ENCODE measurements at regions not wholly inside any gene's neighbourhood (a gene's known extent, or its start where the extent isn't known, plus 50 kb on each side); places are given as distances from the start of the nearest gene placed in this dataset.

- WGBS (ENCODE audit: insufficient coverage): no CpG with 5 or more reads among the region's 1 CpG
Observed at GRCh38 chr13:57933606-57934005, 302.1 kb downstream of the PCDH17 start.

DNA sequence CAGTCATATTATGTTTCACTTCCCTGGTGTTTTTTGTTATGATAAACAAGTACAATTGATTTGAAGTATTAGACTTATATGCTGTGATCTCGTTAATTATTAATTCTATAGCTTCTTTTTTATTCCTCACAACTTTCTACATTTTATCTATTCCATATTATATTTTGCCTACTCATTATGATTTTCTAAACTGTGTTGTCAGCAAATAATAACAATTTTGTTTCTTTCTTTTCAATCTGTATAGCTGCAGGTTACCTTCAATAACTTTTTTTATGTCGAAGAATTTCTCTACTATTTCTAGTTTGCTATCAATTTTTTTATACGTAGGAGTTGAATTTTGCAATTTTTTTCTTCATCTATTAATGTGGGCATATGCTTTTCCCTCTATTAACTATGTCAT lies 304.4 kb downstream of the PCDH17 start:
- POLR2A ChIA-PET: no interaction called here
- no peaks in the 10 kb centered on the region for H3K27me3 ChIP-seq (replicated peaks in 2 of 5; ENCODE audit: control insufficient read depth in 4 of 5, insufficient read depth in 5 of 5, low read length in 4 of 5)
- CTCF ChIA-PET: no interaction called here
- no peak overlapping the region for H3K27ac ChIP-seq (ENCODE audit: insufficient read depth in 1 of 2, low read depth in 1 of 2, low read length in 2 of 2, poor library complexity in 1 of 2, severe bottlenecking in 2 of 2)
- H3K9me3 ChIP-seq (ENCODE audit: control extremely low read depth in 1 of 5, control insufficient read depth in 4 of 5, insufficient read depth in 2 of 5, low read depth in 1 of 5, low read length in 4 of 5): no peaks in the 10 kb centered on the region
- no peaks in the 10 kb centered on the region for H3K4me1 ChIP-seq (ENCODE audit: control extremely low read depth in 1 of 4, control insufficient read depth in 4 of 4, insufficient read depth in 4 of 4, low read length in 3 of 4)
- DNase-seq: no peak
- H3K4me3 ChIP-seq (ENCODE audit: control insufficient read depth in 1 of 7, extremely low read depth in 1 of 7, insufficient read depth in 4 of 7, low read depth in 2 of 7, low read length in 6 of 7): no peak overlapping the region
- H3K36me3 ChIP-seq (ENCODE audit: control insufficient read depth in 4 of 4, insufficient read depth in 4 of 4, low read length in 3 of 4): no peaks in the 10 kb centered on the region
- WGBS (ENCODE audit: insufficient coverage): no CpG with 5 or more reads among the region's 3 CpGs

More at GRCh38 chr13:57933606-57934005, 302.1 kb downstream of the PCDH17 start:
- Histone ChIP-seq H3K4me3 (ENCODE audit: control insufficient read depth in 1 of 7, extremely low read depth in 1 of 7, insufficient read depth in 4 of 7, low read depth in 2 of 7, low read length in 6 of 7) (no peak overlapping the region), H3K9me3 (ENCODE audit: control extremely low read depth in 1 of 5, control insufficient read depth in 4 of 5, insufficient read depth in 2 of 5, low read depth in 1 of 5, low read length in 4 of 5) (no peaks in the 10 kb centered on the region), H3K4me1 (ENCODE audit: control extremely low read depth in 1 of 4, control insufficient read depth in 4 of 4, insufficient read depth in 4 of 4, low read length in 3 of 4) (no peaks in the 10 kb centered on the region), H3K27me3 (replicated peaks in 2 of 5; ENCODE audit: control insufficient read depth in 4 of 5, insufficient read depth in 5 of 5, low read length in 4 of 5) (no peaks in the 10 kb centered on the region), H3K27ac (ENCODE audit: insufficient read depth in 1 of 2, low read depth in 1 of 2, low read length in 2 of 2, poor library complexity in 1 of 2, severe bottlenecking in 2 of 2) (no peak overlapping the region), H3K36me3 (ENCODE audit: control insufficient read depth in 4 of 4, insufficient read depth in 4 of 4, low read length in 3 of 4) (no peaks in the 10 kb centered on the region)
- CTCF ChIA-PET: no interaction called here
- DNase-seq: no peak
- POLR2A ChIA-PET: no interaction called here

- no peak for DNase-seq
- WGBS (ENCODE audit: insufficient coverage): no CpG with 5 or more reads among the region's 1 CpG
- ChIA-PET CTCF (no interaction called here), POLR2A (no interaction called here)
- Histone ChIP-seq H3K4me1 (ENCODE audit: control extremely low read depth in 1 of 4, control insufficient read depth in 4 of 4, insufficient read depth in 4 of 4, low read length in 3 of 4) (no peaks in the 10 kb centered on the region), H3K4me3 (ENCODE audit: control insufficient read depth in 1 of 7, extremely low read depth in 1 of 7, insufficient read depth in 4 of 7, low read depth in 2 of 7, low read length in 6 of 7) (no peak overlapping the region), H3K27ac (ENCODE audit: insufficient read depth in 1 of 2, low read depth in 1 of 2, low read length in 2 of 2, poor library complexity in 1 of 2, severe bottlenecking in 2 of 2) (no peak overlapping the region), H3K36me3 (ENCODE audit: control insufficient read depth in 4 of 4, insufficient read depth in 4 of 4, low read length in 3 of 4) (no peaks in the 10 kb centered on the region), H3K9me3 (ENCODE audit: control extremely low read depth in 1 of 5, control insufficient read depth in 4 of 5, insufficient read depth in 2 of 5, low read depth in 1 of 5, low read length in 4 of 5) (peaks cover 0 to 3% (median 0%) of the 10 kb centered on the region in 5 experiments), H3K27me3 (replicated peaks in 2 of 5; ENCODE audit: control insufficient read depth in 4 of 5, insufficient read depth in 5 of 5, low read length in 4 of 5) (no peaks in the 10 kb centered on the region)
Observed at GRCh38 chr13:57946361-57946760, 314.8 kb downstream of the PCDH17 start.

- WGBS (ENCODE audit: insufficient coverage): no CpG with 5 or more reads among the region's 3 CpGs
- no peak for DNase-seq
- no peak overlapping the region for H3K27ac ChIP-seq (ENCODE audit: insufficient read depth in 1 of 2, low read depth in 1 of 2, low read length in 2 of 2, poor library complexity in 1 of 2, severe bottlenecking in 2 of 2)
- no peaks in the 10 kb centered on the region for H3K27me3 ChIP-seq (replicated peaks in 2 of 5; ENCODE audit: control insufficient read depth in 4 of 5, insufficient read depth in 5 of 5, low read length in 4 of 5)
- no peaks in the 10 kb centered on the region for H3K36me3 ChIP-seq (ENCODE audit: control insufficient read depth in 4 of 4, insufficient read depth in 4 of 4, low read length in 3 of 4)
- H3K4me1 ChIP-seq (ENCODE audit: control extremely low read depth in 1 of 4, control insufficient read depth in 4 of 4, insufficient read depth in 4 of 4, low read length in 3 of 4): no peaks in the 10 kb centered on the region
- ChIA-PET POLR2A (no interaction called here), CTCF (no interaction called here)
- H3K4me3 ChIP-seq (ENCODE audit: control insufficient read depth in 1 of 7, extremely low read depth in 1 of 7, insufficient read depth in 4 of 7, low read depth in 2 of 7, low read length in 6 of 7): no peak overlapping the region
- H3K9me3 ChIP-seq (ENCODE audit: control extremely low read depth in 1 of 5, control insufficient read depth in 4 of 5, insufficient read depth in 2 of 5, low read depth in 1 of 5, low read length in 4 of 5): peaks cover 0 to 3% (median 0%) of the 10 kb centered on the region in 5 experiments
Observed at GRCh38 chr13:57948884-57949283, 317.3 kb downstream of the PCDH17 start.

DNA sequence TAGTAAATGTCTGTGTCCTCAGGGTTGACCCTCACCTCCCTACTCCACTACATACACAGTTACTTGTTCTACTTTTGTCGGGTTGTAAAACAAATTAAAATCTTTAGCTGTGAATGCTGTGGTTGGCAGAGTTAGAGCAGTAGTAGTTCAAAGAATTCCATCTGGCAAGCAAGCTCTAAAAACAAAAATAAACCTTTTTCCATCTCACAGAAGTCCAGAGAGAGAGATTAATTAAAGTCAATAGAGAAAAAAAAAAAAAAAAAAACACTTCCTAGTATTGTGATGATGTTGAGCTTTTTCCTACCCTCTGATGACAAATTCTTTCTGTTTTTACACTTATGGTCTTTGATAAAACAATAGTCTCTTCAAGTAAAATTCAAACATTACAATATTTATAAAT lies 338.4 kb downstream of the PCDH17 start:
- POLR2A ChIA-PET: no interaction called here
- Histone ChIP-seq H3K9me3 (ENCODE audit: control extremely low read depth in 1 of 5, control insufficient read depth in 4 of 5, insufficient read depth in 2 of 5, low read depth in 1 of 5, low read length in 4 of 5) (peaks cover 0 to 5% (median 2%) of the 10 kb centered on the region in 5 experiments), H3K36me3 (ENCODE audit: control insufficient read depth in 4 of 4, insufficient read depth in 4 of 4, low read length in 3 of 4) (no peaks in the 10 kb centered on the region), H3K4me1 (ENCODE audit: control extremely low read depth in 1 of 4, control insufficient read depth in 4 of 4, insufficient read depth in 4 of 4, low read length in 3 of 4) (no peaks in the 10 kb centered on the region), H3K4me3 (ENCODE audit: control insufficient read depth in 1 of 7, extremely low read depth in 1 of 7, insufficient read depth in 4 of 7, low read depth in 2 of 7, low read length in 6 of 7) (no peak overlapping the region), H3K27ac (ENCODE audit: insufficient read depth in 1 of 2, low read depth in 1 of 2, low read length in 2 of 2, poor library complexity in 1 of 2, severe bottlenecking in 2 of 2) (no peak overlapping the region), H3K27me3 (replicated peaks in 2 of 5; ENCODE audit: control insufficient read depth in 4 of 5, insufficient read depth in 5 of 5, low read length in 4 of 5) (no peaks in the 10 kb centered on the region)
- DNase-seq: no peak
- CTCF ChIA-PET: no interaction called here
- WGBS (ENCODE audit: insufficient coverage): no CpG with 5 or more reads among the region's 1 CpG

DNA sequence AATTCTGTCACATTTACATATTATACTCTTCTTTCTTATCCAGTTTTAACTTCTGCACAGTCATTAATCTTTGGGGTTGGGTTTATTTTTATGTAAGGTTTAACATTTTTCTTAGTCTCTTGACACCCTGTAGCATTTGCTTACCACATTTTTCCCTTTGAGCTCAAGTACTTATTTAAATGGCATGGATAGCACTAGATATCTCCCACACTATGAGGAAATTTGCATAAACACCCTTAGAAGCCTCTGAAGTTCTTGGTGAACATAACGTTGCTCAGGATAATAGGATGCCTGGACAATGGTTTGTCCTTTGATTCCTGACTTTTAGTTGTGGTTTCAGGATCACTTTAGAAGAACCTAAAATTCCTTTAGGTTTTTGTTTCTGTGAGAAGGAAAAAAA lies 338.9 kb downstream of the PCDH17 start:
- Histone ChIP-seq H3K9me3 (ENCODE audit: control extremely low read depth in 1 of 5, control insufficient read depth in 4 of 5, insufficient read depth in 2 of 5, low read depth in 1 of 5, low read length in 4 of 5) (peaks cover 0 to 5% (median 2%) of the 10 kb centered on the region in 5 experiments), H3K27ac (ENCODE audit: insufficient read depth in 1 of 2, low read depth in 1 of 2, low read length in 2 of 2, poor library complexity in 1 of 2, severe bottlenecking in 2 of 2) (no peak overlapping the region), H3K4me3 (ENCODE audit: control insufficient read depth in 1 of 7, extremely low read depth in 1 of 7, insufficient read depth in 4 of 7, low read depth in 2 of 7, low read length in 6 of 7) (no peak overlapping the region), H3K27me3 (replicated peaks in 2 of 5; ENCODE audit: control insufficient read depth in 4 of 5, insufficient read depth in 5 of 5, low read length in 4 of 5) (no peaks in the 10 kb centered on the region), H3K36me3 (ENCODE audit: control insufficient read depth in 4 of 4, insufficient read depth in 4 of 4, low read length in 3 of 4) (no peaks in the 10 kb centered on the region), H3K4me1 (ENCODE audit: control extremely low read depth in 1 of 4, control insufficient read depth in 4 of 4, insufficient read depth in 4 of 4, low read length in 3 of 4) (no peaks in the 10 kb centered on the region)
- 80% methylated on average over 1 of the region's 1 CpG for WGBS (ENCODE audit: insufficient coverage)
- ChIA-PET POLR2A (no interaction called here), CTCF (no interaction called here)
- no peak for DNase-seq

DNA sequence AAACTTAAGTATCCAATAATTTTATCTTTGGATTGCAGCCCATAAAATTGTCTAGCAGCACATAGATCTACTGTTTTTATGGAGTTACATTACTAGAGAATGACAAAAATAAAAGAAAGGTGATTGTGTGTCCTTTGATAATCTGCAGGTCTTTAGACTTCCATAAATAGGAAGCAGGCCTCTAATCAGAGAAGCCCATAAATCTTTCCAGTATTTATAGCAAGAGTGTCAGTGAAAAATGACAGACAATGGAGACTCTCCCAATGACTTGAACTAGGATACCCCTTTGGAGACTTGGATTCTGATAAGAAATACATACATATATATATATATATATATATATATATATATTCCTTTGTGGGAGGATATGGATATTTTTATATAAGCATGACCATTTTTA lies 351.2 kb downstream of the PCDH17 start:
- no peak overlapping the region for H3K27ac ChIP-seq (ENCODE audit: insufficient read depth in 1 of 2, low read depth in 1 of 2, low read length in 2 of 2, poor library complexity in 1 of 2, severe bottlenecking in 2 of 2)
- H3K4me1 ChIP-seq (ENCODE audit: control extremely low read depth in 1 of 4, control insufficient read depth in 4 of 4, insufficient read depth in 4 of 4, low read length in 3 of 4): no peaks in the 10 kb centered on the region
- H3K27me3 ChIP-seq (replicated peaks in 2 of 5; ENCODE audit: control insufficient read depth in 4 of 5, insufficient read depth in 5 of 5, low read length in 4 of 5): no peaks in the 10 kb centered on the region
- POLR2A ChIA-PET: no interaction called here
- CTCF ChIA-PET: no interaction called here
- no peak overlapping the region for H3K4me3 ChIP-seq (ENCODE audit: control insufficient read depth in 1 of 7, extremely low read depth in 1 of 7, insufficient read depth in 4 of 7, low read depth in 2 of 7, low read length in 6 of 7)
- no peaks in the 10 kb centered on the region for H3K36me3 ChIP-seq (ENCODE audit: control insufficient read depth in 4 of 4, insufficient read depth in 4 of 4, low read length in 3 of 4)
- no peak for DNase-seq
- no peaks in the 10 kb centered on the region for H3K9me3 ChIP-seq (ENCODE audit: control extremely low read depth in 1 of 5, control insufficient read depth in 4 of 5, insufficient read depth in 2 of 5, low read depth in 1 of 5, low read length in 4 of 5)

DNA sequence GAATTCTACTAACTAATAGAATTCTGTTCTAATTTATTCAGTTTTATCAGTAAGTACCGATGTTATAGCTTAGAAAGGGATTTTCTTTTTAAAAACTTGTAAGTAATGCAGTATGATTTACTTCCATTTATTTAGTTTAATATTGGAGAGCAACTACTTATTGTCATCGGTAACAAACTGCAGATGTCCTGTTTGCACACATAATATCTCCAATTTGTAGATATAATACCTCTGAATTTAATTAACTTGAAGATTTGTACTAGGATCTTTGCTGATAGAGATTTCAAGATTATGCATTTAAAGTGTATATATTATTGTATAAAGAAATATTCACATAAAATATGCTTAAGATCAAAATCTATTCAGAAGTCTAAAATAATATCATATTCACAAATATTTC lies 356.7 kb downstream of the PCDH17 start:
- Histone ChIP-seq H3K27ac (ENCODE audit: insufficient read depth in 1 of 2, low read depth in 1 of 2, low read length in 2 of 2, poor library complexity in 1 of 2, severe bottlenecking in 2 of 2) (no peak overlapping the region), H3K9me3 (ENCODE audit: control extremely low read depth in 1 of 5, control insufficient read depth in 4 of 5, insufficient read depth in 2 of 5, low read depth in 1 of 5, low read length in 4 of 5) (no peaks in the 10 kb centered on the region), H3K36me3 (ENCODE audit: control insufficient read depth in 4 of 4, insufficient read depth in 4 of 4, low read length in 3 of 4) (no peaks in the 10 kb centered on the region), H3K4me3 (ENCODE audit: control insufficient read depth in 1 of 7, extremely low read depth in 1 of 7, insufficient read depth in 4 of 7, low read depth in 2 of 7, low read length in 6 of 7) (no peak overlapping the region), H3K4me1 (ENCODE audit: control extremely low read depth in 1 of 4, control insufficient read depth in 4 of 4, insufficient read depth in 4 of 4, low read length in 3 of 4) (no peaks in the 10 kb centered on the region), H3K27me3 (replicated peaks in 2 of 5; ENCODE audit: control insufficient read depth in 4 of 5, insufficient read depth in 5 of 5, low read length in 4 of 5) (no peaks in the 10 kb centered on the region)
- POLR2A ChIA-PET: no interaction called here
- DNase-seq: no peak
- CTCF ChIA-PET: no interaction called here
- WGBS (ENCODE audit: insufficient coverage): no CpG with 5 or more reads among the region's 2 CpGs
